ENCODE measurements at regions not wholly inside any gene's neighbourhood (a gene's known extent, or its start where the extent isn't known, plus 50 kb on each side); places are given as distances from the start of the nearest gene placed in this dataset.

DNA sequence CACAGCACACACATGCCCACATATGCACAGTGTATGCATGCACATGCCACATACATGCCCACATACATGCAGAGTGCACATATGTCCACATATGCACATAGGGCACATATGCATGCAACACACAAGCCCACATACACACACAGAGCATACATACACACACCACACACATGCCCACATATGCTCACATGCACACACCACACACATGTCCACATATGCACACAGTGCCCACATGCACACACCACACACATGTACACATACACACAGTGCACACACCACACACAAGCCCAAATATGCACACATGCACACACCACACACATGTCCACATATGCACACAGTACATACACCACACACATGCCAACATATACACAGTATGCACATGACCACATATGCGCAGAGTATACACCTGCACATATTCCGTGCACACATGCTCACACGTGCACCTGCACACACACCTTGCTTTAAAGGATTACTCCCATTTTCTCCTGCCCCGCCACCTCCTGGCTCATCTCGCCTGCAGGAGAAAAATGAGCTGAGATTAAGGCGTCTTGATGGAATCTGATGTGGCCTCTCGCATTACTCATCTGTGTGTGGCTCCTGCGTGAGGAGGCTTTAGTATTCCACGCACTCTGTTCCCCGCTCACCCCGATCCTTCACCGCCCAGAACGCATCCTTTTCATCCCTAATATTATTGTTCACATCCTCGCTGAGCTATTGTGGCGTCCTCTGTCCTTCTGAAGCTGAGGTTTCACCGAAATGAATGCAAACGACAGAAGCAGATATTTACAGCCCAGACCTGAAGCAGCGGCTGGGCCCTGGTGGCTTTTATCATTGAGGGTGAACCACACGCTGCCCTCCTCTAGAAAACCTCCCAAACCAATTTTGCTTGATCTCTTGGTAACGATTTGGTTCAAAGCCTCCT lies 182.7 kb downstream of the OLFM1 start:
- H3K27me3 ChIP-seq: peaks cover 0 to 99% (median 9%) of the 10 kb centered on the region in 4 donors
- 70% methylated on average over 20 of the region's 20 CpGs for whole genome bisulfite sequencing
- intact Hi-C loops (cut with DNase I): no loop called here

GRCh38 chr9:135271425-135271824 lies 184.0 kb downstream of the OLFM1 start:
- WGBS: 85% methylated on average over 19 of the region's 19 CpGs
- intact Hi-C loops (cut with DNase I): no loop called here
- no peak overlapping the region for H3K4me3 ChIP-seq
- no peak for DNase-seq (ENCODE audit: extremely low spot score)
- no peaks in the 10 kb centered on the region for H3K4me1 ChIP-seq
- H3K27me3 ChIP-seq: peaks cover 0 to 99% (median 9%) of the 10 kb centered on the region in 4 donors
- TF ChIP-seq POLR2A (IDR thresholded peaks at IDR 0.05; ENCODE audit: low read depth): no peak
- TF ChIP-seq CTCF (IDR thresholded peaks at IDR 0.05): no peak
- H3K27ac ChIP-seq (replicated peaks in 1 of 4): no peak overlapping the region
- no peaks in the 10 kb centered on the region for H3K36me3 ChIP-seq
- no peaks in the 10 kb centered on the region for H3K9me3 ChIP-seq

More for the DNA sequence above, 182.7 kb downstream of the OLFM1 start:
- H3K4me3 ChIP-seq: no peak overlapping the region
- no peak for DNase-seq (ENCODE audit: extremely low spot score)
- H3K36me3 ChIP-seq: no peaks in the 10 kb centered on the region
- H3K9me3 ChIP-seq: no peaks in the 10 kb centered on the region
- no peak overlapping the region for H3K27ac ChIP-seq (replicated peaks in 1 of 4)
- no peaks in the 10 kb centered on the region for H3K4me1 ChIP-seq
- no peak for TF ChIP-seq EP300 (IDR thresholded peaks at IDR 0.05)
- no peak for TF ChIP-seq POLR2A (IDR thresholded peaks at IDR 0.05; ENCODE audit: low read depth)
- no peak for TF ChIP-seq CTCF (IDR thresholded peaks at IDR 0.05)
- no peak for TF ChIP-seq POLR2AphosphoS5 (IDR thresholded peaks at IDR 0.05)

DNA sequence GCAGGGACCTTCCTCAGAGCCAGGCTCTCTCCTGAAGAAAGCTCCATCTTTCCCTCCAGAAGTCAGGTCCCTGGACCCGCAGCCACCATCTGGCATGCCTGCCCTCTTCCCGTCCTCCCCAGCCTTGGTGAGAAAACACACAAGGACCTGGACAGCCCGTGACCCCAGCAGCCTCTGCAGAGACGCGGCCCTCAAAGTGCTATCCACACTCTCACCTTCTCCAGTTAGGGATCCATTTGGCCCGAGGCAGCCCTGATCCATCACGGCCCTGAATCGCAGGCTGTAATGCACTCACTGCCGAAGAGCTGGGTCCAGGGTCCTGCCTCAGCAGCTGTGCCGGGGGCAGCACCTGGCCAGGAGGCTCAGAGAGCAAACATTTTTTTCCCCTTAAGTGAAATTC lies 185.1 kb downstream of the OLFM1 start:
- no peaks in the 10 kb centered on the region for H3K4me1 ChIP-seq
- peaks cover 0 to 99% (median 9%) of the 10 kb centered on the region in 4 donors for H3K27me3 ChIP-seq
- intact Hi-C loops (cut with DNase I): no loop called here
- 42% methylated on average over 10 of the region's 10 CpGs for WGBS
- no peak overlapping the region for H3K4me3 ChIP-seq
- H3K27ac ChIP-seq (replicated peaks in 1 of 4): no peak overlapping the region
- no peak for DNase-seq (ENCODE audit: extremely low spot score)
- no peak for TF ChIP-seq EP300 (IDR thresholded peaks at IDR 0.05)
- no peak for TF ChIP-seq POLR2AphosphoS5 (IDR thresholded peaks at IDR 0.05)
- no peak for TF ChIP-seq CTCF (IDR thresholded peaks at IDR 0.05)
- no peak for TF ChIP-seq POLR2A (IDR thresholded peaks at IDR 0.05; ENCODE audit: low read depth)
- H3K36me3 ChIP-seq: no peaks in the 10 kb centered on the region
- no peaks in the 10 kb centered on the region for H3K9me3 ChIP-seq

- H3K4me3 ChIP-seq: no peak overlapping the region
- 40% methylated on average over 7 of the region's 7 CpGs for WGBS
- peaks cover 0 to 99% (median 9%) of the 10 kb centered on the region in 4 donors for H3K27me3 ChIP-seq
- H3K27ac ChIP-seq (replicated peaks in 1 of 4): no peak overlapping the region
- no peaks in the 10 kb centered on the region for H3K9me3 ChIP-seq
- intact Hi-C loops (cut with DNase I): no loop called here
- H3K36me3 ChIP-seq: no peaks in the 10 kb centered on the region
- no peak for DNase-seq (ENCODE audit: extremely low spot score)
- H3K4me1 ChIP-seq: no peaks in the 10 kb centered on the region
- TF ChIP-seq EP300 (IDR thresholded peaks at IDR 0.05): no peak
- no peak for TF ChIP-seq CTCF (IDR thresholded peaks at IDR 0.05)
- TF ChIP-seq POLR2AphosphoS5 (IDR thresholded peaks at IDR 0.05): no peak
- no peak for TF ChIP-seq POLR2A (IDR thresholded peaks at IDR 0.05; ENCODE audit: low read depth)
These were observed 185.5 kb downstream of the OLFM1 start for GRCh38 chr9:135273008-135273407.
